Stomach (tissue), 8 donors: ENCODE measurements at regions not wholly inside any gene's neighbourhood (a gene's known extent, or its start where the extent isn't known, plus 50 kb on each side); places are given as distances from the start of the nearest gene placed in this dataset.

ENCODE experiments used
- DNase-seq, 2 donors: peaks; one replicate each; pipeline versions ENCODE4 v3.0.0 to v3.0.0-alpha.2; 2013 to 2019
- H3K27ac ChIP-seq, 5 donors: fragments of 200-600 bp in 4 of 5; sonication (generic) in 4 of 5; one replicate each; pipeline ENCODE4 v1.5.1; 2013 to 2019; ENCODE audit warnings: mild to moderate bottlenecking in 1 of 5, moderate library complexity in 1 of 5
- H3K27me3 ChIP-seq, 3 donors: fragments of 200-600 bp; sonication (generic); one replicate each; pipeline ENCODE4 v1.5.1; 2017 to 2019; ENCODE audit warnings: mixed run types in 1 of 3
- H3K36me3 ChIP-seq, 4 donors: fragments of 200-600 bp; sonication (generic); 1 replicate in 3 of 4; 2 replicates in 1 of 4; pipeline ENCODE4 v1.5.1; 2016 to 2019
- H3K4me1 ChIP-seq, 4 donors: fragments of 200-600 bp; sonication (generic); one replicate each; pipeline ENCODE4 v1.5.1; 2016 to 2019
- H3K4me3 ChIP-seq, 4 donors: fragments of 200-600 bp; sonication (generic) in 3 of 4; one replicate each; pipeline ENCODE4 v1.5.1; 2016 to 2019; ENCODE audit warnings: mild to moderate bottlenecking in 1 of 4
- H3K9me3 ChIP-seq, 4 donors: fragments of 200-600 bp; sonication (generic); one replicate each; pipeline ENCODE4 v1.5.1; 2016 to 2019
- CTCF ChIP-seq, 7 experiments: fragments of 450-650 bp in 4 of 7; fragments of 200-600 bp in 3 of 7; sonication (generic) in 3 of 7; IDR thresholded peaks; one replicate each; pipeline ENCODE4 v1.5.1; 2016 to 2019; ENCODE audit warnings: antibody characterized with exemption in 7 of 7, control low read depth in 2 of 7, mild to moderate bottlenecking in 1 of 7
- EP300 ChIP-seq: sonication (generic); formaldehyde crosslinking; IDR thresholded peaks from one replicate; pipeline ENCODE4 v1.6.1; 2017; ENCODE audit warnings: antibody characterized with exemption
- POLR2A ChIP-seq, 4 donors: fragments of 450-650 bp; IDR thresholded peaks; one replicate each; pipeline ENCODE4 v1.6.1; 2016; ENCODE audit warnings: antibody characterized with exemption in 4 of 4, control low read depth in 2 of 4, mild to moderate bottlenecking in 1 of 4, moderate library complexity in 1 of 4
- POLR2AphosphoS5 ChIP-seq, 3 donors: sonication (generic); formaldehyde crosslinking; IDR thresholded peaks; one replicate each; pipeline ENCODE4 v1.6.1; 2016; ENCODE audit warnings: antibody characterized with exemption in 3 of 3
- WGBS, 5 donors: extraction: QIAGEN DNeasy Blood & Tissue Kit in 3 of 5; methylation state at CpG; one replicate each; pipeline versions ENCODE4 v1.1.5 to v1.1.7; 2013 to 2018; 5-methylcytosine and 5-hydroxymethylcytosine counted together
- intact Hi-C: fragments of 100-400 bp; cut with DNase I; formaldehyde crosslinking; loops from one replicate; pipeline ENCODE4 v1.15.1; 2023; ENCODE audit warnings: low total_unique reads
- donor health status: healthy with polysubstance abuse.
- donor health status: Bipolar disorder and iron deficiency.
- donor health status: healthy.

DNA sequence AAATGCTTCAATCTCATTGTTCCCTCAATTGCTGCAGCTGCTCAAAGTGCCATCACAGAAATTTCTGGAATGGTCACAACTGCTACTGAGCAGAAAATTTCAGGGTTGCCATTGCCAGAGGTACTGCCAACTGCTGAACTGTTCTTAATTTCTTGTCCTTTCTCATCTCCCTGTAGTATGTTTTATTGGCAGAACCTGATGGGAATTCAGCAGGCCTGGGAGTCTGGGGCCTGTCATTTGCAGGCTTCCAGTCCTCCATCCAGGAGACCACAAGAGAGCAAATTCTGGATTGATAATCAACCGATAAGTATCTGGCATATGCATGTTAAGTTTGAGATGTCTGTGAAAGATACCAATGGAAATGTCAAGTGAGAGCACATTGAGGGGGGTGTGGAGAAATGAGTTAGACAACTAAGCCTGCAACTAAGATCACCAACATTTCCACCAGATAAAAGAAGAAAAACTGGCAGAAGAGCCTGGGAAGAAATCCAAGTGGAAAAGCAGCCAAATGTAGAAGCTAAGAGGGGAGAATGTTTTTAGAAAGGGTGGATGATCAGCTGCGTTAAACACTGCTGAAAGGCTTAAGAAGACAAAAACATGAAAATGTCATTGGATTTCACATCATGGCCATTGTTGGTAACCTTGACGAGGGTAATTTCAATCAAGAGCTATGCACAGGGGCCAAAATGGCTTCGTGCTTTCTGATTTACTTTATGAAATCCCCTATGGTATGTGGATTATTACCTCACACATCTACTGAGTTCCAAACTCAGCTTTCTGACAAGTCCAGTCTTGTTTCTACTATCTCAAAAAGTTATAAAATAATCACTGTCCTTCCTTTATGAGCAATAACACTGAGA lies 648.1 kb downstream of the PLPP3 start:
- H3K9me3 ChIP-seq, result peaks cover 0 to 5% (median 0%) of the 10 kb centered on the region in 4 donors
- H3K27me3 ChIP-seq, result no peaks in the 10 kb centered on the region
- TF ChIP-seq EP300, result no peak
- no peak for TF ChIP-seq POLR2AphosphoS5 (IDR thresholded peaks at IDR 0.05)
- no peak for TF ChIP-seq CTCF (IDR thresholded peaks at IDR 0.05)
- no peak for TF ChIP-seq POLR2A (IDR thresholded peaks at IDR 0.05)
- WGBS, 5 donors, result 58 to 74% (median 70%) methylated on average over 4 of the region's 4 CpGs
- no peak overlapping the region for H3K4me3 ChIP-seq
- peak overlapping the region in 1 of 5 donors; percentile 7 for H3K27ac ChIP-seq
- intact Hi-C loops, result no loop called here
- no peaks in the 10 kb centered on the region for H3K4me1 ChIP-seq
- DNase-seq, result peak in 1 of 2 donors; percentile 70
- H3K36me3 ChIP-seq, result no peaks in the 10 kb centered on the region

DNA sequence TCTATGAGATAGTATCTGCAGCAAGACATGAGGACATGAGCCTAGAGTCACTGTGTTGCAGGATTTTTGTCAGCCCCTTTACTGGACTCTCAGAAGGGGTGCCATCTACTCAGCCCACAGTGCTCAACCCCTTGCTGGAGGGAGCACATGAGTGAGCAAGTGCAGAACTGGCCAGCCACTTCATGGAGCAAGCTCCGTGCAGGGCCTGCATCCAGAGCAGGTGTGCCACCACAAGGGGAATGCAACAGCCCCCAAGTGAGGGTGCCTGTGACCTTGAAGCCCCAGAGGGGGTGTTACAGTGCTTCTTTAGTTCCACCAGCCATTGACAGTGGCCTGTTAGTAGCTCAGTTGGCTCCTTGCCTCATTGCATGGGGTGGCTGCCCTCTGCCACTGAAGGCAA lies 649.7 kb downstream of the PLPP3 start:
- intact Hi-C loops, result no loop called here
- Histone ChIP-seq H3K27me3 (no peaks in the 10 kb centered on the region), H3K27ac (no peak overlapping the region), H3K4me3 (no peak overlapping the region), H3K9me3 (no peaks in the 10 kb centered on the region), H3K4me1 (no peaks in the 10 kb centered on the region), H3K36me3 (no peaks in the 10 kb centered on the region)
- DNase-seq, result no peak
- WGBS, 5 donors, result 75 to 100% (median 91%) methylated on average over 1 of the region's 1 CpG; no CpG with 5 or more reads in 2 of the 5 donors
- no peak for TF ChIP-seq POLR2A (IDR thresholded peaks at IDR 0.05)
- no peak for TF ChIP-seq CTCF (IDR thresholded peaks at IDR 0.05)
- TF ChIP-seq EP300, result no peak
- TF ChIP-seq POLR2AphosphoS5 (IDR thresholded peaks at IDR 0.05), result no peak

DNA sequence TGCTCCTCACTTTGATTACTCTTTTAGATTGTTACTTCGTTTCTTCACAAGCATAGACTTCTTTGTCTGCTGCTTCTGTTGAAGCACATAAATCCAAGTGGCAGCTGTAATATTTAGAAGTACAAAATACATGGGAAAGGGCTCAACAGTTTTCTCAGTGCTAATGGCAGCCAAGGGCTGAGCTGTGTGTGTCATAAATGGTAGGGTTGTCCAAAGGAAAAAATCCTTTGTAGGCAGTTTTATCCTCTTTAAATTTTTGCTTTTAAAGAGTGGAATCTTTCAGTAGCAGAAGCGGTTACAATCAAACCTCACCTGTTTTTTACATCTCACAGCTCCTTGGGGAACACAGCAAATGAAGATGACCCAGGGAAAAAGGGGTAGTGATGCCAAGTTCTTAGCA lies 650.8 kb downstream of the PLPP3 start:
- peak in 1 of 2 donors; percentile 24 for DNase-seq
- intact Hi-C loops, result no loop called here
- H3K4me1 ChIP-seq, result no peaks in the 10 kb centered on the region
- WGBS, 5 donors, result 53 to 68% (median 64%) methylated on average over 2 of the region's 2 CpGs
- H3K9me3 ChIP-seq, result no peaks in the 10 kb centered on the region
- H3K4me3 ChIP-seq, result no peak overlapping the region
- peak overlapping the region in 1 of 5 donors; percentile 22 for H3K27ac ChIP-seq
- no peaks in the 10 kb centered on the region for H3K27me3 ChIP-seq
- no peaks in the 10 kb centered on the region for H3K36me3 ChIP-seq
- TF ChIP-seq POLR2A (IDR thresholded peaks at IDR 0.05), result no peak
- no peak for TF ChIP-seq EP300

DNA sequence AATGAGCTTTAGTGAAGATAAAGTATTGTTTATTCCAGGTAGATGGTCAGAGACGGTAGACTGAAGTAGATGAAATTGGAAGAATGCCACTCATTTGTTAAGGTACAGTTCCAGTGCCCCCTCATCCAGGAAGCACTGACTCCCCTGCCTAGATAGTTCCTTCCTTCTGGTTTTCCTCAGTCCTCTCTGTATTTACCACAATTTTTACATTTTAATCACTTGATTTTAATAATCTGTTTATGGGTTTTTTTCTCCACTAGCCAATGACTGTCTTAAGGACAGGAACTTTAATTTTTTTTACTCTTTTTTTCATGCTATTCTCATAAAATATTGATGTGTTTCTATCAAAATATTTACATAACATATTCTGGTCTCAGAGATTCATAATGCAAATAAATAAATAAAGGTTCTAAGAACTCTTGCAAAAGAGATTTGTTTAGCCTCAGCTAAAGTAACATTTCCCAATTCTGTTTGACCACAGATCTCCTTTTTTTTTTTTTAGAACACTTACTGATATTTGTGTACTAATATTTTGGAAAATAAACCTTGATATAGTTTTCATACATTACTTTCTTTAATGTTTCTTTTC lies 651.6 kb downstream of the PLPP3 start:
- TF ChIP-seq POLR2AphosphoS5 (IDR thresholded peaks at IDR 0.05) (no peak), POLR2A (IDR thresholded peaks at IDR 0.05) (no peak), CTCF (IDR thresholded peaks at IDR 0.05) (no peak), EP300 (no peak)
- 21 to 43% (median 33%) methylated on average over 1 of the region's 1 CpG for WGBS, 5 donors
- intact Hi-C loops, result no loop called here
- no peak for DNase-seq
- Histone ChIP-seq H3K27me3 (no peaks in the 10 kb centered on the region), H3K4me1 (no peaks in the 10 kb centered on the region), H3K36me3 (no peaks in the 10 kb centered on the region), H3K4me3 (no peak overlapping the region), H3K27ac (no peak overlapping the region), H3K9me3 (no peaks in the 10 kb centered on the region)
